Neutrophil (primary cell): ENCODE measurements at regions not wholly inside any gene's neighbourhood (a gene's known extent, or its start where the extent isn't known, plus 50 kb on each side); places are given as distances from the start of the nearest gene placed in this dataset.

Source experiments
- H3K27ac ChIP-seq: fragments of 200-600 bp; sonication (generic); 2 replicates; pipeline ENCODE4 v1.5.1; 2016; ENCODE audit warnings: mild to moderate bottlenecking, moderate library complexity
- H3K27me3 ChIP-seq: fragments of 200-600 bp; sonication (generic); 2 replicates; pipeline ENCODE4 v1.6.0; 2016; ENCODE audit warnings: mild to moderate bottlenecking
- H3K36me3 ChIP-seq: fragments of 200-600 bp; sonication (generic); 2 replicates; pipeline ENCODE4 v1.5.1; 2017
- H3K4me1 ChIP-seq, 2 experiments: fragments of 200-600 bp in 1 of 2; sonication (generic) in 1 of 2; 1 replicate in 1 of 2; 2 replicates in 1 of 2; pipeline versions ENCODE4 v1.5.1 to v1.6.1; 2013 to 2016; ENCODE audit warnings: low read depth in 1 of 2, low read length in 1 of 2, mild to moderate bottlenecking in 1 of 2, moderate library complexity in 1 of 2; ENCODE audit not compliant: control insufficient read depth in 1 of 2, insufficient read depth in 1 of 2
- H3K4me3 ChIP-seq, 2 experiments: fragments of 200-600 bp in 1 of 2; sonication (generic) in 1 of 2; 1 replicate in 1 of 2; 2 replicates in 1 of 2; pipeline ENCODE4 v1.5.1; 2013 to 2016; ENCODE audit warnings: low read depth in 1 of 2, low read length in 1 of 2, mild to moderate bottlenecking in 1 of 2, moderate library complexity in 1 of 2
- H3K9me3 ChIP-seq: fragments of 200-600 bp; sonication (generic); 2 replicates; pipeline ENCODE4 v1.5.1; 2016
- TF ChIP-seq, protein P1 (sequence below): fragments of 200-600 bp; sonication (generic); IDR thresholded peaks from 2 replicates; pipeline ENCODE4 v1.5.1; 2016; ENCODE audit warnings: antibody characterized with exemption

GRCh38 chr3:113096188-113096892 is 105.6 kb downstream of the GTPBP8 start:
- no peaks in the 10 kb centered on the region for H3K36me3 ChIP-seq
- H3K27me3 ChIP-seq = no peaks in the 10 kb centered on the region
- H3K27ac ChIP-seq = no peak overlapping the region
- H3K4me3 ChIP-seq = no peak overlapping the region
- TF ChIP-seq, protein P1, sequence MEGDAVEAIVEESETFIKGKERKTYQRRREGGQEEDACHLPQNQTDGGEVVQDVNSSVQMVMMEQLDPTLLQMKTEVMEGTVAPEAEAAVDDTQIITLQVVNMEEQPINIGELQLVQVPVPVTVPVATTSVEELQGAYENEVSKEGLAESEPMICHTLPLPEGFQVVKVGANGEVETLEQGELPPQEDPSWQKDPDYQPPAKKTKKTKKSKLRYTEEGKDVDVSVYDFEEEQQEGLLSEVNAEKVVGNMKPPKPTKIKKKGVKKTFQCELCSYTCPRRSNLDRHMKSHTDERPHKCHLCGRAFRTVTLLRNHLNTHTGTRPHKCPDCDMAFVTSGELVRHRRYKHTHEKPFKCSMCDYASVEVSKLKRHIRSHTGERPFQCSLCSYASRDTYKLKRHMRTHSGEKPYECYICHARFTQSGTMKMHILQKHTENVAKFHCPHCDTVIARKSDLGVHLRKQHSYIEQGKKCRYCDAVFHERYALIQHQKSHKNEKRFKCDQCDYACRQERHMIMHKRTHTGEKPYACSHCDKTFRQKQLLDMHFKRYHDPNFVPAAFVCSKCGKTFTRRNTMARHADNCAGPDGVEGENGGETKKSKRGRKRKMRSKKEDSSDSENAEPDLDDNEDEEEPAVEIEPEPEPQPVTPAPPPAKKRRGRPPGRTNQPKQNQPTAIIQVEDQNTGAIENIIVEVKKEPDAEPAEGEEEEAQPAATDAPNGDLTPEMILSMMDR = no peak
- no peaks in the 10 kb centered on the region for H3K9me3 ChIP-seq
- H3K4me1 ChIP-seq = no peaks in the 10 kb centered on the region

DNA sequence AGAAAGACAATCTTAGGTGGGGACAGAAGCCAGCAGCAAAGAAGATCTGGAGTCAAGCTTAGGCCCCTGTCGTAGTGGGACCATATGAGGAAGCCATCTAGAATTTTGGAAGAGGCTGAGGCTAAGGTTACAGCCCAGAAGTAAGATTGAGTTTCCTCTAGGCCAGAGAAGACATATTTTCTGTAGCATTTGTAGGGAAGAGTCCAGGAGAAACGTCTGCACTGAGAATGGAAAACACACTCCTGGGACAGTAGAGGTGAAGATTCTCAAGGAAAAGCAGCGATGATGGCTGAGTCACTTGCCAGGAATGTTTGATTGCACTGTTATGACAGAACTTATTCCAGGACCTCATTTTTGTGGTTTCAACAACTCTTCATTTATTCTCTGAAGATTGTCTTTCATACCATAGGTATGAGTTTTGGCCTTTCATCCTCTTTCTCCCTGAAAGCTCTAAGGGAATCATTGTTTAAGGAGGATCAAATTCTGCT is 107.2 kb downstream of the GTPBP8 start:
- TF ChIP-seq, protein P1 = no peak
- Histone ChIP-seq H3K4me3 (no peak overlapping the region), H3K9me3 (no peaks in the 10 kb centered on the region), H3K36me3 (no peaks in the 10 kb centered on the region), H3K4me1 (no peaks in the 10 kb centered on the region), H3K27ac (no peak overlapping the region), H3K27me3 (no peaks in the 10 kb centered on the region)

GRCh38 chr3:113100063-113100462 is 109.3 kb downstream of the GTPBP8 start:
- Histone ChIP-seq H3K9me3 (no peaks in the 10 kb centered on the region), H3K4me3 (no peak overlapping the region), H3K4me1 (no peaks in the 10 kb centered on the region), H3K27ac (no peak overlapping the region), H3K36me3 (no peaks in the 10 kb centered on the region), H3K27me3 (no peaks in the 10 kb centered on the region)
- TF ChIP-seq, protein P1 = no peak

- no peaks in the 10 kb centered on the region for H3K4me1 ChIP-seq
- no peak overlapping the region for H3K4me3 ChIP-seq
- H3K27me3 ChIP-seq = no peaks in the 10 kb centered on the region
- H3K27ac ChIP-seq = no peak overlapping the region
- no peaks in the 10 kb centered on the region for H3K36me3 ChIP-seq
- H3K9me3 ChIP-seq = no peaks in the 10 kb centered on the region
- TF ChIP-seq, protein P1 = no peak
Measured at GRCh38 chr3:113103588-113103987, 107.8 kb upstream of the BOC start.

DNA sequence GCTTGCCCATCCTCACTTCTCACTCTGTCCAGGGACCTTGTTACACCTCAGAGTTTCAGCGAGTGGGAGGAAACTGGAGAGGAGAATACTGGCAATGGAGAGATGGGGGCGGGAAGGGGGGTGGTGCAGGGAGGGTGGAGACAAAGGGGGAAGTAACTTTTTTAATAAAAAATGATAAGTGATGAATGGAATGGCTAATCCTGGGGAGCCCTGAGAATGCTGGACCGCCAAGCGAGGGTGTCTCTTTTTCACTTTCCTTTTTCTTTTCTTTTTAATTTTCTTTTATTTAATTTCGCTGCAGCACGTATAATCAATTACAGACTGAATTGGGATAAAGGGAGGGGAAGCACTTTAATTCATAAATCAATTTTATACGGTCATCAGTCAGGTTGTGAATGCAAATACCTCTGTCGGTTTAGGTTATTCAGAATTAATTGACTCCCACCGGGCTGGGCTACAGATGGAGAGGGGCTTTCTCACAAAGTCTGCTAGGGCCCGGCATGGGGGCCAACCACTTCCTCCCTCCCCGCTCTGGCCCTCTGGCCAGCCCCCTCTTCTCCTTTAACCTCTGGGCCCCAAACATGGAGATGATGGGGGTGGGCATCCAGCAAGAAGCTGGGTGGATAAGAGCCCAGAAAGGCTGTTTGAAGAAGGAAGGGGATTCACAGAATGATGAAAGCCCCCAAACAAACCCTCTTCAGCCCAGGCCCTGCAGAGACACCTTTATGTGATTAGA is 106.8 kb upstream of the BOC start:
- no peak overlapping the region for H3K4me3 ChIP-seq
- no peaks in the 10 kb centered on the region for H3K4me1 ChIP-seq
- H3K27ac ChIP-seq = no peak overlapping the region
- H3K36me3 ChIP-seq = no peaks in the 10 kb centered on the region
- H3K27me3 ChIP-seq = no peaks in the 10 kb centered on the region
- TF ChIP-seq, protein P1 = no peak
- H3K9me3 ChIP-seq = no peaks in the 10 kb centered on the region
